Effector CD8-positive, alpha-beta T cell (primary cell): ENCODE measurements at regions not wholly inside any gene's neighbourhood (a gene's known extent, or its start where the extent isn't known, plus 50 kb on each side); places are given as distances from the start of the nearest gene placed in this dataset.

Source experiments
- DNase-seq: peaks from one replicate; lab custom pipeline; 2025; lab: John Stamatoyannopoulos, UW

- no peak for DNase-seq
Measured at GRCh38 chr9:97747201-97747965, 50.2 kb upstream of the XPA start.

GRCh38 chr9:97748525-97748924 is 51.4 kb upstream of the XPA start:
- no peak for DNase-seq

- no peak for DNase-seq
Measured at GRCh38 chr9:97749928-97750327, 52.8 kb upstream of the XPA start.

GRCh38 chr9:97751531-97751930 is 54.4 kb upstream of the XPA start:
- DNase-seq: no peak

- DNase-seq: no peak
Measured at GRCh38 chr9:97752274-97752673, 55.1 kb upstream of the XPA start.

GRCh38 chr9:97753364-97753763 is 56.2 kb upstream of the XPA start:
- no peak for DNase-seq

- DNase-seq: no peak
Measured at GRCh38 chr9:97753975-97754374, 56.8 kb upstream of the XPA start.

- DNase-seq: no peak
Measured at GRCh38 chr9:97755618-97756267, 58.6 kb upstream of the XPA start.

- DNase-seq: no peak
Measured at GRCh38 chr9:97756991-97757390, 59.9 kb upstream of the XPA start.

GRCh38 chr9:97758334-97758916 is 61.3 kb upstream of the XPA start:
- DNase-seq: no peak

GRCh38 chr9:97759581-97760288 is 62.6 kb upstream of the XPA start:
- DNase-seq: no peak

- DNase-seq: no peak
Measured at GRCh38 chr9:97761056-97761598, 64.0 kb upstream of the XPA start.

GRCh38 chr9:97761879-97762278 is 64.7 kb upstream of the XPA start:
- DNase-seq: no peak

- no peak for DNase-seq
Measured at GRCh38 chr9:97763874-97764273, 66.7 kb upstream of the XPA start.

GRCh38 chr9:97766092-97766491 is 69.0 kb upstream of the XPA start:
- DNase-seq: no peak

- no peak for DNase-seq
Measured at GRCh38 chr9:97766610-97767009, 69.5 kb upstream of the XPA start.

GRCh38 chr9:97767891-97768290 is 70.8 kb upstream of the XPA start:
- DNase-seq: no peak

- DNase-seq: no peak
Measured at GRCh38 chr9:97768746-97769145, 71.6 kb upstream of the XPA start.

GRCh38 chr9:97769208-97769607 is 72.1 kb upstream of the XPA start:
- no peak for DNase-seq

GRCh38 chr9:97770808-97771372 is 73.8 kb upstream of the XPA start:
- DNase-seq: no peak

GRCh38 chr9:97771641-97772040 is 74.5 kb upstream of the XPA start:
- no peak for DNase-seq

GRCh38 chr9:97772145-97772544 is 75.0 kb upstream of the XPA start:
- DNase-seq: no peak
